Stimulated activated naive CD8-positive, alpha-beta T cell treated with anti-CD3 and anti-CD28 coated beads, Interleukin-15, Interleukin-2, amounts not matched to agents 100 U/mL and 50 U/mL, for 24 hours (primary cell): ENCODE measurements at regions not wholly inside any gene's neighbourhood (a gene's known extent, or its start where the extent isn't known, plus 50 kb on each side); places are given as distances from the start of the nearest gene placed in this dataset.
"Not testable (repeated sequence)": the region's sequence is repeated elsewhere in the genome, so short reads cannot be mapped to it uniquely, and the experiment has no call there.

Source experiments
- ATAC-seq: fragments of 150-1000 bp; cut with Tn5 transposase; one replicate; pipeline ENCODE4 v1.10.0; 2021
- DNase-seq: peaks from one replicate; pipeline ENCODE4 v3.0.0; 2021

DNA sequence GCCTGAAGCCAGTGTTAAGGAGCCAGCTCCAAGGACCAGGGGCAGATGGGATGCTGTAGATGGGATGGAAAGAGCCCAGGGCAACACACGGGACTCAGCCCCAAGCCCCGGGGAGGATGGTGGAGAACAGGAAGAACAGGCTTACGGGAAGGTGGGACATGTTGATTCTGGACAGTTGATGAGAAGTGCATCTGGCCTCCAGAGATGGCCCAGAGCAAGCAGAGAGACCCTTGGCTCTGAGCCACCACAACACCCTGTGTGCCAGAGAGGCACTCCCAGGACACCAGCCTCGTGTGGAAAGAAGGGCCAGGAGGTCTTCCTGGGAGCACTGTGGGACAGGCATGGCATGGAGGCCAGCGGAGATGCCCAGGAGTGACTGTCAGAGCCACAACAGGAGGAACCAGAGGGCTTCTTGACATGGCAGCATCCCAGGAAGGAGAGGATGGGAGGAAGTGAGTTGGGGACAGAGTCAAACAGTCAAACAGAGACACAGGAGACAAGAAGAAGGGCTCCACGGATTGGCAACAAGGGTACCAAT lies 156.3 kb upstream of the MVB12B start:
- no peak for ATAC-seq
- DNase-seq, result no peak

DNA sequence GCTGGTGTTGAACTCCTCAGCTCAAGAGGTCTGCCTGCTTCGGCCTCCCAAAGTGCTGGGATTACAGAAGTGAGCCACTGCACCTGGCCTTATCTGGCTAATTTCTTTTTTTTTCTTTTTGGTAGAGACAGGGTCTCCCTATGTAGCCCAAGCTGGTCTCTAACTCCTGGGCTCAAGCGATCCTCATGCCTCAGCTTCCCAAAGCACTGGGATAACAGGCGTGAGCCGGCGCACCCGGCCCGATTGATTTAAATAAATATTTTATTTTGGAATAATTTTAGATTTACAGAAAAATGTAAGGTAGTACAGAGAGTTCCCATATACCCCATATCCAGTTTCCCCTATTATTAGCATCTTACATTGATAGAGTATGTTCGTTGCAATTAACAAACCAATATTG lies 155.0 kb upstream of the MVB12B start:
- DNase-seq (no peak), ATAC-seq (no peak)

DNA sequence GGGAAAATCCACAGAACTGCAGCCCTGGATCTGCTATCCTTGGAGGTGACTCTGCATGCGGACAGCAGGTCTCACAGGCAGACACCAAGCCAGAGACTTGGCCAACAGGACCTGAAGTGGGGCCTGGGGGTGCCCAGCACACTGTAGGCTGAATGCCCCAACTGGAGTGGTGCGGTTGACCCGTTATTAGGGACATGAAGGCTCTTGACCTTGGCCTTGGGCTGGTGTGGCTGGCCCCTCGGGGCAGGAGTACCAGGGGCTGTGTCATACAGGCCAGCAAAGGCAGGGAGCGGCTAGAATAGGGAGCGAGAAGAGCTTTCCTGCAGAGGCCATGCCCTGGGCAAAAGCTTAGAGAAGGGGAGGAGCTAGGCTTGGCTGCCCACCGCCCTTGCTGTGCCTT lies 153.2 kb upstream of the MVB12B start:
- no peak for ATAC-seq
- DNase-seq, result no peak

GRCh38 chr9:126173929-126174328 lies 152.7 kb upstream of the MVB12B start:
- ATAC-seq (no peak), DNase-seq (no peak)

- no peak for DNase-seq
- no peak for ATAC-seq
Measured at GRCh38 chr9:126183266-126183665, 143.4 kb upstream of the MVB12B start.

DNA sequence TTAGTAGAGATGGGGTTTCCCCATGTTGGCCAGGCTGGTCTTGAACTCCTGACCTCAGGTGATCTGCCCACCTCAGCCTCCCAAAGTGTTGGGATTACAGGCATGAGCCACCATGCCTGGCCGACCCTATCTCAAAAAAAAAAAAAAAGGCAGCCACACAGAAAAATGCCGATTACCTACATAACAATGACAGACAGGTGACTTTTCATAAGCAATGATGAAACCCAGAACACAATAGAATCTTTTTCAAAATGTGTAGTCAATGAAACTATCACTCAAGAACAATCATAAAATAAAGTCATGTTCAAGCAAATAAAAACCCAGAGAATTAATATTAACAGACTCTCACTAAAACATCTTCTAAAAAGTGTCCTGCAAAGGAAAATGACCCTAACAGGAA lies 135.6 kb upstream of the MVB12B start:
- ATAC-seq, DNase-seq: not testable (repeated sequence)

DNA sequence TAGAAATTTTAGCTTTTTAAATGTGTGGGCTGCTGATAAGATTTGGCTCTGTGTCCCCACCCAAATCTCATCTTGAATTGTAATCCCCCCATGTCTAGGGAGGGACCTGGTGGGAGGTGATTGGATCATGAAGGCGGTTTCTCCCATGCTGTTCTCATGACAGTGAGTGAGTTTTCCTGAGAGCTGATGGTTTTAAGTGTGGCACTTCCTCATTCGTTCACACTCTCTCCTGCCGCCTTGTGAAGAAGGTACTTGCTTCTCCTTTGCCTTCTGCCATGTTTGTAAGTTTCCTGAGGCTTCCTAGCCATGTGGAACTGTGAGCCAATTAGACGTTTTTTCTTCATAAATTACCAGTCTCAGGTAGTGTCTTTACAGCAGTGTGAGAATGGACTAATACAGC lies 127.8 kb upstream of the MVB12B start:
- no peak for ATAC-seq

DNA sequence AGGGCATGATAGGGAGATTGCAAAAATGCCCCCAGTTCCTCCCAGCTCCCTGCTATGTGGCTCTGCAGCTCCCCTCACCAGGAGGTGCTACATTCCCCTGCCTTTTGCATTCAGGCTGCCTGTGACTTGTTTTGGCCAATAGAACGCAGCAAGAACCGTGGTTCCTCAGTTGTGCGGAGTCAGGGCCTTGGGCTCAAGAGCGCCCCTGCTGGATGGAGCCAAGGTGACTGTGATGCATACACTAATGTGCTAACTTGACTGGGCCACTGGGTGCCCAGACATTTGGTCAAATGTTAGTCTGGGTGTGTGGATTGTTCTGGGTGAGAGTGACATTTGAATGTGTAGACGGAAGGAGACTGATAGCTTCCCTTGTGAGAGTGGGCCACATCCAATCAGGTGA lies 123.3 kb upstream of the MVB12B start:
- no peak for DNase-seq
- no peak for ATAC-seq

More for the DNA sequence above, 127.8 kb upstream of the MVB12B start:
- no peak for DNase-seq

DNA sequence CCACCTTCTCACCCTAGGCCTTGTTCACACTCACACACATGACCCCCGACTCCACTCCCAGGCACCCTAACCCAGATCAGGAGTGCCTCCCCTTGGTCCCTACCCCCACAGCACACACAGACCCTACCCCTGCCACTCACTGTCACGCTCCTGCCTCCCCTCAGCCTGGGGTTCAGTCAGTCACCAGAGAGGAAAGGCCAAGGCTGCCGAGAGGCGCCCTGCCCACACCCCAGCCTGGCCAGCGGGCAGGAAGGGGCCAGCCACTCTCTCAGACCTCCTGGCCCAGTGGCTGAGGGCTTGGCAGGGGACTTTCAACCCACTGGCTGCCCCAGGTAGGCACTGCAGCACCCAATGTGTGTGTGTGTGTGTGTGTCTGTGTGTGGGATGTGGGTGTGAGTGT lies 122.4 kb upstream of the MVB12B start:
- DNase-seq (no peak), ATAC-seq (no peak)

DNA sequence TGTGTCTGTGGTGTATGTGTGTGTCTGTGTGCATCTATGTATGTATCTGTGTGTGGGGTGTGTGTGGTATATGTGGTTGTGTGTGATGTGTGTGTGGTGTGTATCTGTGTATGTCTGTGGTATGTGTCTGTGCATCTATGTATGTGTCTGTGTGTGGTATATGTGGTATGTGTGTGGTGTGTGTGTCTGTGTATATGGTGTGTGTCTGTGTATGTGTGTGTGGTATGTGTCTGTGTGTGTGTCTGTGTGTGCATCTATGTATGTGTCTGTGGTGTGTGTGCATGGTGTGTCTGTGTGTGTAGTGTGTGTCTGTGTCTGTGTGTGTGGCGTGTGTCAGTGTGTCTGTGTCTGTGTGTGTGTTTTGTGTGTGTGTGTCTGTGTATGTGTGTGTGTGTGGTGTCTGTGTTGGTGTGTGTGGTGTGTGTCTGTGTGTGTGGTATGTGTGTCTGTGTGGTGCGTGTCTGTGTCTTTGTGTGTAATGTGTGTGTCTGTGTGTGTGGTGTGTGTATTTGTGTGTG lies 121.9 kb upstream of the MVB12B start:
- ATAC-seq (no peak), DNase-seq (no peak)

GRCh38 chr9:126205265-126205664 lies 121.4 kb upstream of the MVB12B start:
- ATAC-seq (no peak), DNase-seq (no peak)

GRCh38 chr9:126205845-126206498 lies 120.7 kb upstream of the MVB12B start:
- ATAC-seq (no peak), DNase-seq (no peak)

DNA sequence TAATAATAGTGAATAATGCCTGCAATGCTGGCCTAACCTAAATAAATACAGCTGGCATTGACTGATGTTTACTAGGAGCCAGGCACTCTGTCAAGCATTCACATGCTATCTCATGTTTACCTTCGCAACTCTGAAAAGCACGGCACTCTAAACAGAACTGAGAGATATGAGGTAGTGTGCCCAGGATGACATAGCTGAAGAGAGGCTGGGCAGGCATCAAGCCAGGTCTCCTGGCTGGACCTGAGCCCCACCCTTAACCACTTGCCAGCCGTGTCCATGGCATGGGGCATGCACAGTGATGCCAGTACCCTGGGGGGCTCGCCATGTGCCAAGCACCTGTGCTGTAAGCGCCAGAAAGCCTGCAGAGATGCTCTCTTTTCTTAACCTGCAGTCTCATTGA lies 119.4 kb upstream of the MVB12B start:
- no peak for ATAC-seq

DNA sequence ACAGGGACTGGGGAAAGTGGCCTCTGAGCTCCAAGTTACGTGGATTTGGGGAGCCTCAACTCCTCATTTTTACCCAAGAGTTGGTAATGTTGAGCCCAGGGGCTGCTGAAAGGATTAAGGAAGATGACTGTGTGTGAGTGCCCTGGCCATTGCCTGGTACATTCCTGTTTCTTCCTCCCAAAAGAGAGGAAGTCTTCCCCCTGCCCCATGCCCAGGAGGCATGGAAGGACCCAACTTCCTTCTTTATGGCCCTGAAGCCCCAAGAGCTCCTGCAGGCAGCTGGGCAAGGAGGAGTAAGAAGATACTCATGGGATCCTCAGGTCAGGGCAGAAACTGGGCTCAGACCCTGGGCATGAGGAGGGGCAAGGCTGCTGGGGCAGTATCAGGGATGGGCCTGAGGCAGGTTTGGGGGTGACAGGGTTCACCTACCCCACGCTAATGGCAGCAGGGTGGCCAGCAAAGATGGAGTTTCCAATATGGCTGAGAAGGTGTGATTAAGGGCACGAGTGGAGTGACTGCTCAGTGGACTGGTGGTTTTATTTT lies 118.3 kb upstream of the MVB12B start:
- DNase-seq (no peak), ATAC-seq (no peak)

More for the DNA sequence above, 119.4 kb upstream of the MVB12B start:
- DNase-seq, result no peak

- ATAC-seq (no peak), DNase-seq (no peak)
Measured at GRCh38 chr9:126211441-126212074, 115.1 kb upstream of the MVB12B start.

DNA sequence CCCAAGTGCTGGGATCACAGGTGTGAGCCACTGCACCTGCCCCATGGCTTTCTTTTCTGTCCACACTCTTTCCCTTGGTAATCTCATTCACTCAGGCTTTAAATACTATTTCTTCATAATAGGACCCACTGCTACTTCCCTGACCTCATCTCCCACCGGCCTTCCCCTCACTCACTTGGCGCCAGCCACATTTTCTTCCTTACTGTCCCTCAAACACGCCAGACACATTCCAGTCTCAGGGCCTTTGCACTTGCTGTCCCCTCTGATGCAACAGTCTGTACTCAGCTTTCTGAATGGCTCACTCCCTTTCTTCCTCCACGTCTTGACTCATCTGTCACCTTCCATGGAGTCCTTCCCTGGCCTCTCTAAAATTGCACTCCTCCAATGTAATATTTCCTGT lies 111.1 kb upstream of the MVB12B start:
- no peak for ATAC-seq

GRCh38 chr9:126216826-126217225 lies 109.8 kb upstream of the MVB12B start:
- DNase-seq (no peak), ATAC-seq (no peak)

More for the DNA sequence above, 111.1 kb upstream of the MVB12B start:
- no peak for DNase-seq

DNA sequence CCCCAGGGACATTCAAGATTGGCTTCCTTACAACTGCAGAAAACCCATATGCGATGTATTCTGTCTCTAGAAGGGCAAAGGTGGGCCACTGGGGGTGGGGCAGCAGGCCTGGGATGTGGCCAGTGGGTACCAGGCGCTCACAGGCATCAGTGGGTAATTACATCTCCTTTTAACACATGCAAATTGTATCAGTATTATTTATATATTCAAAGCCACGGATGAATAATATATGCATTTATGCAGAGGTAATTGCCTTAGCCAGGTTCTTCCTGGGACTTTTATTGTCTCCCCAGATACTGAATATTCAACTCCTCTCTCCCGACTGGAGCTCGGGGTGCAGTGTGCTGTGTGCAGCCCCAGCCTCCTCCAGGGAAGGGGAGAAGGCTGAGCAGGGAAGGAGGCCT lies 109.4 kb upstream of the MVB12B start:
- ATAC-seq (no peak), DNase-seq (no peak)

- DNase-seq (no peak), ATAC-seq (no peak)
Measured at GRCh38 chr9:126217797-126218196, 108.8 kb upstream of the MVB12B start.

DNA sequence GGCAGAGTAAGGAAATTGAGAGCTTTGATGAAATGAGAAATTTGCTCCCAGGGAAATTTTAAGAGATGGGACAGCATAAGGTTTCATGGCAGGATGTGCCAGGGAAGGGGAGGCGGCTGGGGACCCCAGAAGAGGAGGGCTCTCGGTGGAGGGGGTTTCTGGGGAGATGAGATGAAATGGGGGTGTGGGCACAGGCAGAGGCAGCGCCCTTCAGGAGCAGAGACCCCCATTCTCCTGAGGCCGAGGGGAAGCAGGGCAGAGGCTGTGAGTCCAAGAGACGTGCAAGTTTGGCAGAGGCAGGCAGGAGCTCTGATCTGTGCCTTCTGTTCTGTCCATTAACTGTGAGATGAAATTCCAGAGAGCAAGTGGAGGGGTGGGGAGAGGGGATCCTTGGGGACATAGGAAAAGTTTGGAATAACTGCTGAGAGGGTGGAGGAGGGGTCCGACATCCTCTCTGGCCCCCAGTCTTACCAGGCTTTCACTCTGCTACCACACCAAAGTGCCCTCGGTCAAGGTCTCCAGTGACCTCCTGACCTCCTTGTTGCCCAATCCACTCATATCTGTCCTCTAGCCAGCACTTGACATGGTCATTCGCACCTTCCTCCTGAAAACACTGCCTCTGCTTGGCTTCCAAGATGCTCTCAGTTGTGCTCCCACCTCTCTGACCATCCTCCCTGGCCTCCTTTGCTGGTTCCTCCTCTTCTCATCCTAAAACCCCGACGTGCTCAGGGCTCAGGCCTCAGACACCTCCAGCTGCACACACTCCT lies 108.1 kb upstream of the MVB12B start:
- DNase-seq, result no peak

DNA sequence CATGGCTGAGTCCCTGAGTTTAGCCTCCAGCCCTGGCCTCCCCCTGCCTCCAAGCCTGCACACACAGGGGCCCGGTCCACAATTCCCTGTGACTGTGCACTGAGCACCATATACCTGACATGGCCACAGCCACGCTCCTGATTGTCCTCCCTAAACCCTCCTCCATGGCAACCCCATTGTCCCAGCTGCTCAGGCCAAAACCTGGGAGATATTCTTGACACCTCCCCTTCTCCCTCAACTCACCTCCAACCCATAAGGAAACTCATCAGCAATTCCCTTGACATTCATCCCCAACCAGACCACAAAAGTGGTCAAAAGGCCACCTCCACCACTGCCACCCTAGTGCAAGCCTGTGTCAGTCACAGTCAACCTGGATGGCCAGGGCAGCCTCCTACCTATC lies 107.5 kb upstream of the MVB12B start:
- no peak for DNase-seq
- no peak for ATAC-seq

More for the DNA sequence above, 108.1 kb upstream of the MVB12B start:
- ATAC-seq, result no peak

- ATAC-seq, result no peak
Measured at GRCh38 chr9:126219648-126220063, 107.0 kb upstream of the MVB12B start.

GRCh38 chr9:126221480-126221879 lies 105.1 kb upstream of the MVB12B start:
- DNase-seq (no peak), ATAC-seq (no peak)

More at GRCh38 chr9:126219648-126220063, 107.0 kb upstream of the MVB12B start:
- DNase-seq, result no peak
